Jurkat, Clone E6-1 (cell line): ENCODE measurements at regions not wholly inside any gene's neighbourhood (a gene's known extent, or its start where the extent isn't known, plus 50 kb on each side); places are given as distances from the start of the nearest gene placed in this dataset.
"Not testable (repeated sequence)": the region's sequence is repeated elsewhere in the genome, so short reads cannot be mapped to it uniquely, and the experiment has no call there.

Source experiments
- DNase-seq: peaks from one replicate; pipeline ENCODE4 v3.0.0-alpha.2; 2011; ENCODE audit warnings: low read depth, low spot score
- H3K4me3 ChIP-seq: 2 replicates; pipeline ENCODE4 v1.5.1; 2011; ENCODE audit warnings: mild to moderate bottlenecking, low read length, control low read depth, moderate library complexity

GRCh38 chr2:163909411-163910080 is 173.7 kb upstream of the FIGN start:
- no peak overlapping the region for H3K4me3 ChIP-seq
- DNase-seq, result no peak

GRCh38 chr2:163906410-163906809 is 170.6 kb upstream of the FIGN start:
- DNase-seq, result no peak
- no peak overlapping the region for H3K4me3 ChIP-seq

- no peak for DNase-seq
- H3K4me3 ChIP-seq, result no peak overlapping the region
These were observed 162.0 kb upstream of the FIGN start for GRCh38 chr2:163897799-163898198.

GRCh38 chr2:163893444-163893843 is 157.6 kb upstream of the FIGN start:
- not testable (repeated sequence) for H3K4me3 ChIP-seq, DNase-seq

DNA sequence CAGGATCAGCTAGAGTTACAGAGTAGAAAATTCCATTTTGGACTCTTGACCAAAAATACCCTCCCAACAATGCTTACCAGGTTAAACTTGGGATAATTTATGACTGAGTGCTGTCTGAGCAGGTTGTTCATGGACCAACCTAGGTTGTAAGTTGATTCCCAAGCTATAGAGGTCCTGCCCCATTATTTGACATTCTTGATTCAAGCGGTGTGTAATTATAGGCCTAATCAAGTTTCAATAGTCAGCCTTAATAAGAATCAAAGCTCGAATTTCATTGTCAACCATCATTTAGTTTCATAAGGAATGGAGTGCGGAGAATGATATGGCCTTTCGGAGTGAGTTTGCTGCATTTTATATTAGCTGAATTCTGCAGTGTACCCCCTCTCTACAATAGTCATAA is 152.8 kb upstream of the FIGN start:
- no peak for DNase-seq
- H3K4me3 ChIP-seq, result no peak overlapping the region

GRCh38 chr2:163887182-163887581 is 151.4 kb upstream of the FIGN start:
- DNase-seq, result no peak
- H3K4me3 ChIP-seq, result no peak overlapping the region

DNA sequence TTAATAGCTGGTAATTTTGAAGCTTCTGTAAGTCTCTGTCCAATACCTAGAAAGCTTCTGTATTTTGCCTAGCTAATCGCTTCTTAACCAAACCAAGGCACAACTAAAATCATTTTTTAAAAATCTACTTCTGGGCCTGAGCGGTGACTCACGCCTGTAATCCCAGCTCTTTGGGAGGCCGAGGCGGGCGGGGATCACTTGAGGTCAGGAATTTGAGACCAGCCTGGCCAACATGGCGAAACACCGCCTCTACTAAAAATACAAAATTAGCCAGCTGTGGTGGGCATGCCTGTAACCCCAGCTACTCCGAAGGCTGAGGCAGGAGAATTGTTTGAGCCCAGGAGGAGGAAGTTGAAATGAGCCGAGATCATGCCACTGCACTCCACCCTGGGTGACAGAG is 148.6 kb upstream of the FIGN start:
- no peak overlapping the region for H3K4me3 ChIP-seq
- no peak for DNase-seq

- no peak overlapping the region for H3K4me3 ChIP-seq
- DNase-seq, result peak; percentile 25
These were observed 142.9 kb upstream of the FIGN start for GRCh38 chr2:163878718-163879117.

GRCh38 chr2:163877316-163877715 is 141.5 kb upstream of the FIGN start:
- DNase-seq, result no peak
- H3K4me3 ChIP-seq, result no peak overlapping the region

- no peak for DNase-seq
- H3K4me3 ChIP-seq, result no peak overlapping the region
These were observed 127.3 kb upstream of the FIGN start for GRCh38 chr2:163863073-163863472.

DNA sequence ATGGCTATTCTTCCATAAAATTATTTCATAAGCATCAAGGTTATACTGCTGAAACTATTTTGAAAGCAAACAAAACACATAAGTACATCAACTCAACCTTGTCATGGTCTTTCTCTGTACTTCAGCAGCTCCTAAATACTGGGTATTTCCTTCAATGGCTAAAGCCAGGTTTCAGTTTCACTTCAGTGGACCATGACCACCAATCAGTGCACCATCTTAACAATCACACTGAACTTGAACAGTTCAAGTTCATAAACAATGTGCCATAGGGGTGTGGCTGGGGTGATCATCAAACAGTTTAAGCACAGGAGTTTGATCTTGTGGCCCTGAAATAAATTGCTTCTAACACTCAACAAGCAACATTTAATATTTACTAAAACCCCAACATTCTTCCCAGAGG is 124.1 kb upstream of the FIGN start:
- no peak for DNase-seq
- H3K4me3 ChIP-seq, result no peak overlapping the region

DNA sequence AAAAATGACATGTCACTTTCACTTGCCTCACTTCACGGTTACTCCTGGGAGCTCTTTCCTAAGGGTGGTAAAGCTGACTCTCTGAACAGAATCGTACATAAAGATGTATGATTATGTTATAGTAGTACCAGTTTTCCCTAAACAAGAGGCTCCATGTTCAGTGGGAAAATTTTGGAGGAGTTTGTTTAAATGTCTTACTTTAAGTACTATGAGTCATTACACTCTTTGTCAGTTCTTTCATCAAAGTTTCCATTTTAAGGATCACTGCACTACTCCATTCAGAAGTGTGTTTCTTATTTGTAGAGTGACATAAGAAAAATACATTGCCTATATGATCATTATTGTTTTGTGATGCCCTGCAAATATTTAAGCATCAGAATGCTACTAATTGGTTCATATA is 121.1 kb upstream of the FIGN start:
- DNase-seq, result no peak

DNA sequence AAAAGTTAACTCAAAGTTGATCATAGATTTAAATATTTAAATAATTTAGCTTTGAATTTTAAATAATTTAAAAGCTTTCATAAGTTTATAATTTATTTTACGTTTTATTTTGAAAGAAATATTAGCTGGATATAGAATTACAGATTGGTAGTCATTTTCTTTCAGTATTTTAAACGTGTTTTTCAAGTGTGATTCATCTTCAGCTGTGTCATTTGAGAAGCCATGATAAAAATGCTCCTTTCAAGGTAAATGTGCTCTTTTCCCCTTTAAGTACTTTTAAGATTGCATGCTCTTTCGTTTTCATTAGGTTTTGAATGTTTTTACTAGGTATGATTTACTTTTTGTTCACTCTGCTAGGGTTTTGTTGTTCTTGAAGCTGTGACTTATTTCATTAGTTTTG is 116.8 kb upstream of the FIGN start:
- no peak for DNase-seq
- no peak overlapping the region for H3K4me3 ChIP-seq

More for the DNA sequence above, 121.1 kb upstream of the FIGN start:
- no peak overlapping the region for H3K4me3 ChIP-seq

GRCh38 chr2:163849756-163850435 is 114.1 kb upstream of the FIGN start:
- no peak for DNase-seq
- no peak overlapping the region for H3K4me3 ChIP-seq

GRCh38 chr2:163838890-163839289 is 103.1 kb upstream of the FIGN start:
- H3K4me3 ChIP-seq, result no peak overlapping the region
- DNase-seq, result no peak

DNA sequence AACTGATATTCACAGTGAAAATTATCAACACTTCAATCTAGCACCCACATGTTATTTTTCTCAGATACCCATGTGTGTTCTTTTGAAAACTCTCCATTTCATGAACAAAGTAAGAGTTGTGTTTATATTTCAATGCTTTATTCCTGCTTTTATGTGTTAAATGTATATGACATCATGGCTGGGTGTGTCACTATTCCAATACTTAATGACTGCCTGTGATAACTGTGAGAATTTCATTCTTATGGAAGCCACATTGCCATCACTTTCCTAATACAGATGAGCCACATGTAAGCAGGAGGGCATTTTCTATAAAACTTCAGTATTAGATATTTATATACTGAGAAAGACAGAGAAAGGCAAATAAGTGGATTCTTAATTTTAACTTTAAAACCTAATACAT is 100.4 kb upstream of the FIGN start:
- DNase-seq, result no peak
- H3K4me3 ChIP-seq, result no peak overlapping the region

DNA sequence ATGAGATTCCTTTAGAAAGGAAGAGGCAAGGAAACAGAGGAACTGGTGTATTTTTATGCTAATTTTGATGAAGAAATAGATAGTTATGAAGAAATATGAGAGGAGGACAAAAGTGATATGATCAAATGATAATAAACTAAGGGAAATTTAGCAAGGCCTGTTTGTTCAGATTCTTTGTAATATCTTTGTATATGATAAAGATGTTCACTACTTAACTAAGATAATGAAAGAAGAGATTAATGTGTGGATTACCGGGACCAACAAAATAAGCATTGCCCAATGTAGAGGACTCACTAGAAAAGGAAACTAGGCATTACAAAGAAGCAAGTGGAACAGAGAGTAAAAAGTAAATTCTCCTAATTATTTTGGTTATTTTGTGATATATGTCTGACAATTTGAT is 99.0 kb upstream of the FIGN start:
- no peak overlapping the region for H3K4me3 ChIP-seq
- DNase-seq, result no peak

DNA sequence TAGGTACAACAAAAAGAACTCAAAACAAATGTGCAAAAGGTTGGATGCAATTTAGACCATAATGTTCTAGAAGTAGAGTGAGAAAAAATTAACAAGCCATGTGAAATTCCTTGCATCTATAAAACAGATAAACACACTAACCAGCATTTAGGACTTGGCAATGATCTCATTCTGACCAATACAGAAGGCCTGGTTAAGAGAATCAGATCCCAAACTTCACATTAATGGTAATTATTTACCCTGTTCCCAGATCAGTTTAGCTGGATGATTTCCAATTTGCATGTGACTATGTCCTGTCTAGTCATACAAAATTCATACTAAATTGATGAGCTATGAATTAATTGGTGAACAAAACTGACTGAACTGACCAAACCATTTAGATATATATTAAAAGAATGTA is 98.4 kb upstream of the FIGN start:
- no peak overlapping the region for H3K4me3 ChIP-seq
- DNase-seq, result no peak

GRCh38 chr2:163828771-163829170 is 93.0 kb upstream of the FIGN start:
- no peak overlapping the region for H3K4me3 ChIP-seq

GRCh38 chr2:163822033-163822432 is 86.2 kb upstream of the FIGN start:
- no peak for DNase-seq
- no peak overlapping the region for H3K4me3 ChIP-seq

More at GRCh38 chr2:163828771-163829170, 93.0 kb upstream of the FIGN start:
- no peak for DNase-seq

DNA sequence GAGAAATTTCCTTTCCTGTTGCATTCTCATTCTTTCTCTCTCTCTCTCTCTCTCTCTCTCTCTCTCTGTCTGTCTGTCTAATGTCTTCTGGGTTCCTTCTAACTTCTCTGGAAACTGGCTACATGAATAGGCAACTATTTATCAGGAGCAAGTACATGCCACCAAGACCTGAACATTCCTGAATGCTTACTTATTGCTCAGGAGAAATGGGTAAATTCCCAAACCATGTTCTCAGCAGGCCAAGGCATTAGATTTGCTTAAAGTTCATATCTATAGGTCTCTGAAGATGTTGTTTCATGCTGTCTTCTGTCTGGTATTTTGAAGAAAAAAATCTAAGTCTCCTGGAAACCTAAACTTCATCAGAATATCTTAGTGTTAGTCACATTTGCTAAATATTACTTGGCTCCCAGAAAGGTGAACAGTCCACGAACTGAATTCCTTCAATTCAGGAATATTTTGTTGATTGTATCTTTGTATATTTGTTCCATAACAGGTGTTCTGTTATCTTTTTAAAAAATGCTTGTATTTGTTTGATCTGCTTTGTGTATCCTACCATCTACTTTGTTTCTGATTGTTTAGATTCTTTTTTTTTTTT is 77.2 kb upstream of the FIGN start:
- no peak overlapping the region for H3K4me3 ChIP-seq
- DNase-seq, result no peak
